ENCODE measurements at regions not wholly inside any gene's neighbourhood (a gene's known extent, or its start where the extent isn't known, plus 50 kb on each side); places are given as distances from the start of the nearest gene placed in this dataset.

DNA sequence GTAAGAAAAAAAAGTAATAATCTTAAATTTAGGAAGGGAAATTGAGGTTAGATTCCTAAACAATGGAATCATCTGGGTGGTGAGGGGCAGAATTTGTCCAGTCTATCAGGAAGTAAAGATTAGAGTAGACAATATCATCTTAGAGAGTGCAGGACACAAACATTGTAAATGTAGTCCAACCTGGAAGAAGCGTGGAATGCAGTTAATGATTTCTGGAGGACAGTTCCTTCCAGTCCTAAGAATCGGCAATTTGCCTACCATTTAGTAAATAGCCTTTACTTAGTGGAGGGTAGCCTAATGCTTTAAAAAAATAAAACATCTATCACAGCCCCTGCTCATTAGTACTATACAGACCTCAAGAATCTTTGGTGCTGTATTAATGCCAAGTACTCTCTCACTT is 147.5 kb upstream of the TTC29 start (continued):
- TF ChIP-seq TBP (IDR thresholded peaks at IDR 0.05; ENCODE audit: low read depth, low read length) (no peak), SP1 (IDR thresholded peaks at IDR 0.05; ENCODE audit: low read depth, low read length) (no peak), JUND (IDR thresholded peaks at IDR 0.05; ENCODE audit: low read length) (no peak), PHF8 (conservative IDR thresholded peaks at IDR 0.05; ENCODE audit: low read depth, low read length) (no peak)
- TF ChIP-seq, protein P1, sequence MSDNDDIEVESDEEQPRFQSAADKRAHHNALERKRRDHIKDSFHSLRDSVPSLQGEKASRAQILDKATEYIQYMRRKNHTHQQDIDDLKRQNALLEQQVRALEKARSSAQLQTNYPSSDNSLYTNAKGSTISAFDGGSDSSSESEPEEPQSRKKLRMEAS (IDR thresholded peaks at IDR 0.05), result no peak
